ENCODE measurements at regions not wholly inside any gene's neighbourhood (a gene's known extent, or its start where the extent isn't known, plus 50 kb on each side); places are given as distances from the start of the nearest gene placed in this dataset.

DNA sequence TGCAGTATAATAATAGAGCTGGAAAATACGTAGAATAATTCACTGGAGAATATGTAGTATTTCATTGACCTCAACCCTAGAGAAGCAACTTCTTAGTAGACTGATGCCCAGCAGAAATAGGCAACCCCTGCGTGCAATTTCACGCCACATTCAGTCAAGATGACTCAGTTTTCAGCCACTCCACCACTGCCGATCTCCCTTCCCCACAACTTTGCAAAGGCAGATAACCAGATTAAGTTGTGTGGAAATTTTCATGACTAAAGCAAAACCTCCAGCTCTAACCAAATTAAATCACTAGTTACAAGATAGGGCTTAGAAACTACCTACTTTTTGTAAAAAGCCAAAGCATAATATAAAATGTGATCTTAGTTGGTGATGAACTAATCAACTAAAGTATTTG lies 63.3 kb upstream of the STK17B start:
- no peak for TF ChIP-seq POLR2A (IDR thresholded peaks at IDR 0.05)
- no peak for TF ChIP-seq CTCF (IDR thresholded peaks at IDR 0.05)
- TF ChIP-seq EP300 (IDR thresholded peaks at IDR 0.05) = no peak

All from ovary (tissue), 3 donors.